Hematopoietic multipotent progenitor cell treated with erythropoietin and hydrocortisone succinate and interleukin-3 and kit ligand, for 4 days (in vitro differentiated cells): ENCODE measurements at regions not wholly inside any gene's neighbourhood (a gene's known extent, or its start where the extent isn't known, plus 50 kb on each side); places are given as distances from the start of the nearest gene placed in this dataset.

Source experiments
- DNase-seq: peaks from one replicate; pipeline ENCODE4 v3.0.0-alpha.2; 2015

GRCh38 chr12:88371416-88372183 lies 208.7 kb downstream of the KITLG start:
- DNase-seq = no peak

DNA sequence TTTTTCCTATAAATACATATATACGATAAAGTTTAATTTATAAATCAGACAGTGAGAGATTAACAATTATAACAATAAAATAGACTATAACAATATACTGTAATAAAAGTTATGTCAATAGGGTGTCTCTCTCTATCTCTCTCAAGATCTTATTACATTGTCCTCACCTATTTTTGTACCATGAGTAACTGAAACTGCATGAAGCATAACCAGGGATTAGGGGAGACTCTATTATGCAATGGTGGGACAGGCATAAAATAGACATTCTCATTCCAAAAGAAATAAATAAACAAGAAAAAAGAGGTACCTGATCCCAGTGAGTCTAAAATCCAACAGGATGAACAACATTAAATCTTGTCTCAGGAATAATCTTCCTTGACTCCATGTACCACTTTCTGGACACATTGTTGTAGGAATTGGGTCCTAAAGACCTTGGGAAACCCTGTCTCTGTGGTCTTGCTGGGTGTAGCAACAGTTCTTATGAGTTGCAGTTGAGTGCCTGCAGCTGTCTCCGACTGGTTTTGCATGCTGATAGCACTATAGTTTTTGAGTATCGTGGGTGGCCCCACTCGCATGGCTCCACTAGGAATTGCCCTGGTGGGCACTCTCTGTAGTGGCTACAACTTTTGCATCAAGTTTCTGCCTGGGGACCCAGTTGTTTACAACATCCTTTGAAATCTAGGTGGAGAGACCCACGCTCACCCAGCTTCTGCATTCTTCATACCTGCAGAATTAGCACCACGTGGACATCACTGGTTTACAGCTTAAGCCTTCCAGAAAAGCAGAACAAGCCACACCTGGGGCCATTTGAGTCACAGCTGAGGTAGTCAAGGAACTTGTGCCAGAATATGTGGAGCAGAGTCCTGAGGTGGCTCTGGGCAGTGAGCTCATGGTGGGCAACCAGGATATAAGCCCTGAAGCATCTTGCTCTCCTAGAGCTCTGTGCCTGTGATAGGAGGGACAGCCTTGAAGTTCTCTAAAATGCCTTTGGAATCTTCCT lies 204.7 kb downstream of the KITLG start:
- DNase-seq = no peak

GRCh38 chr12:88377973-88378372 lies 202.3 kb downstream of the KITLG start:
- DNase-seq = no peak

DNA sequence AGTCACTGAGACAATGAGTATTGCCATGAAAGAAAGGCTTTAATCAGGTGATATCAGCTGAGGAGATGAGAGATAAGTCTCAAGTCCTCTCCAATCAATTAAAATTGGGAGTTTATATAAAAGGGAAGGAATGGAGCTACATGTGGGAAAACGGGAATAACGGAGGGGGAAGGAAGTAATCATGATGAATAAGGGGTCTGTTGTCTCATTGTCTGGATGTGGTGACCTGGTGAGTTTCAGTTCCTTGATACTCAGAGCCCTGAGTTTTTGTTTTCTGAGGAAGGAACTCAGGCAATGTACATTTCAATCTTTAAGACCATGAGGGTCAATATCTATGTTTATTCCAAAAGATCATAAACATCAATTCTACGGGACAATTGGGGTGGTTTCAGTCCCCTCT lies 198.8 kb downstream of the KITLG start:
- no peak for DNase-seq

- peak; percentile 24 for DNase-seq
Measured at GRCh38 chr12:88383405-88383804, 196.9 kb downstream of the KITLG start.

GRCh38 chr12:88388566-88389540 lies 191.4 kb downstream of the KITLG start:
- peak; percentile 40 for DNase-seq

DNA sequence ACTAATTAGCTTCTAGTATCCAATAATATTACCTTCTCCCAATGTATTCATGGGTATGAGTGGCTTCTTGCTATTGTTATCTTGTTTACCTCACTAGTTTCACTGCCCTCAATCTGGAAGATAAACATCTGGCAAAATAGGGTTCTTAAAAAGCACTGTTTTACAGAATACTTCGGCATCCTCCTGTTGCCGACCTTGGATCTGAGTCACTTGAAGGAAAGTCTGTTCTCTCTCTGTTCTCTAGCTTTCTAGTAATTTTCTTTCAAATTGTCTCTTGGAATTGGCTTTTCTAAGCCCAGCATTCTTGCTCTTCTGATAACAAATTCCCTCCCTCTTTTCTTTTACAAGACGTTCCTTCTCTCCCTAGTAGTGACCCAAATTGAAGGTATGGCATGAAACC lies 189.5 kb downstream of the KITLG start:
- no peak for DNase-seq

- DNase-seq = peak; percentile 25
Measured at GRCh38 chr12:88391556-88391955, 188.7 kb downstream of the KITLG start.

DNA sequence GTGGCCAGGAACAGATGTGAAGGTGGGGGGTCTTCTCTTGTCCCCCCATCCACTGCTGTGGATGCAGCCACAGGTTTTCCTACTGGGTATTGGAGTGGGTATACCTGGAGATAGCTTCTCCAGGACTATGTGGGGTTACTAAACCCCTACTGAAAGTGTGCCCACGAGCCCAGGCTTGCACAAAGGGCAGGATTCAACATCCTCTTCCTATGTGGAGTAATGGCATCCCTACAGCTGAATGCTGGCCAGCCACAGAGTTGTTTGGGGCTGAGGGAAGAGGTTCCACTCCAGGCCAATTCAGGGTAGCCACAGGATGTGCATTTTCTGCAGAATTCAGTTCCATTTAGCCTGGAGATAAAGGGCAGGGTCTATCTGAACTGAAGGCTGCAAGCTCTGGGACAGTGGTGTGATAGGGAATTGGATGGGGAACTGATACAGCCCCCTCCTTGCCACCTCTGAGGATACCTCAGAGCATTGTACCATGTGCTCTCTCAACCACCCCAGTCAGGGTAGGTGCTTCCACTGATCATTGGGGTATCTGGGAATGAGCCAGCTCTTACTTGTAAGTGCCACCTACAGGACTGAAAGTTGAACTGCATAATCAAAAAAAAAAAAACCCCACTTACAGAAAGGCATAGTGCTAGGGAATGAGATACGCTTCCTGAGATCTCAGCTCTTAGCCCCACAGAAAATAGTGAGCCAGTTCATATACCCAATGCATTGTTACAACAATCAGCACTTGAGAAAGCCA lies 187.1 kb downstream of the KITLG start:
- peak; percentile 67 for DNase-seq

GRCh38 chr12:88398031-88398430 lies 182.2 kb downstream of the KITLG start:
- DNase-seq = no peak

- no peak for DNase-seq
Measured at GRCh38 chr12:88399811-88400210, 180.5 kb downstream of the KITLG start.

DNA sequence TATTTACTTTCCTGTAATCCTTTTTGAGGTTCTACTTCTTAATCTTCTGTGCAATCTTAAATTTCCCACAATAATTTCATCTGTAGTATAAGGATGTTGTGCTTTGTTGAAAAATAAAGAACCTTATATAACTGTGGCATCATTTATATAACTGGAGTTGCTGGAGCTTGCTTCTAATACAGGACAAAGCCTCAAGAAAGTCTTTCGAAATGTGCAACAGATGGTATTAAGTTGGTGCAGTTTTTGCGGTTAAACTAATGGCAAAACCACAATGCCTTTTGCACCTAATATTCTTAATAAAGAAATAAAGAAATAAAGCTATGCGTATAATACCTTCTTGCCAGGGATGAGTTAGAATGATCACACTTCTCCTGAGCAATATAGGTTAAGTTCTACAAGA lies 180.0 kb downstream of the KITLG start:
- peak; percentile 35 for DNase-seq

- DNase-seq = no peak
Measured at GRCh38 chr12:88401155-88401554, 179.1 kb downstream of the KITLG start.

DNA sequence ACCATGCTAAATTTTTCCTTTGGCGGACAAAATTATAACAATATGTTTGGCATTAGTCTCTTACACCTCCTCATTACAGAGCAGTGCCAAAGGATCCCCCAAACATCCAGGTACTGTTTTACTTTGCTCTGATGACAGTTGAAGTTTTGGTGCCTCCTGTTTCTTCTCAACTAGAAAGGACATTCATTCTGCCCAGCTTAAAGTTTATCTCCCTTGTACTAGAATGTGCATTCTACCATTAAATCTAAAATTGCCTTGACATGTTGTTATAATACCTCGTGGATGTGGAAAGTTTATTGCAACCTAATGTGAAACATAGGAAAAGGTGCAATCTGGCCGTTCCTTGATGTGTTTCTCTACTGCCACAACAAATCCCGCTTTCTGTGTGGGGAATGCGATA lies 173.4 kb downstream of the KITLG start:
- no peak for DNase-seq

- DNase-seq = no peak
Measured at GRCh38 chr12:88408823-88409222, 171.4 kb downstream of the KITLG start.

DNA sequence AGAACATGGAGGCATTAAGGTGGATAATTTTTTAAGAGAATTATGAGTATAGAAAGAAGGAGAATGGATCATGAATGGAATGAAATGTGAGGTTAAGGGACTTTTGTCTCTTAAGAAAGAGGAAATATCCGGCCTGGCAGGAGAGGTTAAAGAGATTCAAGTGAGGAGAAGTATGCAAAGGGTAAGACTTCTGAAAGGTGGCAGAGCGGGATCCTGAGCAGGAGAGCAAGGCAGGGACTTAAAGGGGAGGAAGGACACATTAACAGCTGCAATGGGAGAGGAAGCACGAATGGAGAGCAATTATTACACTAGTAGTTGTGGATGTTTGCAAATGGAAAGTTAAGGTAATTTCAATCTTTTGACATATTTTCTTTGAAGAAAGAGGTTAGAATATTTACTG lies 171.0 kb downstream of the KITLG start:
- DNase-seq = no peak

GRCh38 chr12:88411689-88412088 lies 168.6 kb downstream of the KITLG start:
- DNase-seq = no peak

- no peak for DNase-seq
Measured at GRCh38 chr12:88413646-88414045, 166.6 kb downstream of the KITLG start.

GRCh38 chr12:88416155-88416554 lies 164.1 kb downstream of the KITLG start:
- no peak for DNase-seq

- DNase-seq = no peak
Measured at GRCh38 chr12:88416786-88417185, 163.5 kb downstream of the KITLG start.

- no peak for DNase-seq
Measured at GRCh38 chr12:88417531-88417930, 162.7 kb downstream of the KITLG start.
